ENCODE measurements at regions not wholly inside any gene's neighbourhood (a gene's known extent, or its start where the extent isn't known, plus 50 kb on each side); places are given as distances from the start of the nearest gene placed in this dataset.

GRCh38 chr5:164217464-164217863 lies 712.0 kb downstream of the MAT2B start:
- H3K36me3 ChIP-seq, result no peaks in the 10 kb centered on the region
- no peak for TF ChIP-seq POLR2A (IDR thresholded peaks at IDR 0.05)
- no peak for TF ChIP-seq EP300 (IDR thresholded peaks at IDR 0.05; ENCODE audit: low read depth)
- TF ChIP-seq POLR2AphosphoS5 (IDR thresholded peaks at IDR 0.05), result no peak
- TF ChIP-seq, protein P1, sequence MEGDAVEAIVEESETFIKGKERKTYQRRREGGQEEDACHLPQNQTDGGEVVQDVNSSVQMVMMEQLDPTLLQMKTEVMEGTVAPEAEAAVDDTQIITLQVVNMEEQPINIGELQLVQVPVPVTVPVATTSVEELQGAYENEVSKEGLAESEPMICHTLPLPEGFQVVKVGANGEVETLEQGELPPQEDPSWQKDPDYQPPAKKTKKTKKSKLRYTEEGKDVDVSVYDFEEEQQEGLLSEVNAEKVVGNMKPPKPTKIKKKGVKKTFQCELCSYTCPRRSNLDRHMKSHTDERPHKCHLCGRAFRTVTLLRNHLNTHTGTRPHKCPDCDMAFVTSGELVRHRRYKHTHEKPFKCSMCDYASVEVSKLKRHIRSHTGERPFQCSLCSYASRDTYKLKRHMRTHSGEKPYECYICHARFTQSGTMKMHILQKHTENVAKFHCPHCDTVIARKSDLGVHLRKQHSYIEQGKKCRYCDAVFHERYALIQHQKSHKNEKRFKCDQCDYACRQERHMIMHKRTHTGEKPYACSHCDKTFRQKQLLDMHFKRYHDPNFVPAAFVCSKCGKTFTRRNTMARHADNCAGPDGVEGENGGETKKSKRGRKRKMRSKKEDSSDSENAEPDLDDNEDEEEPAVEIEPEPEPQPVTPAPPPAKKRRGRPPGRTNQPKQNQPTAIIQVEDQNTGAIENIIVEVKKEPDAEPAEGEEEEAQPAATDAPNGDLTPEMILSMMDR (IDR thresholded peaks at IDR 0.05), result no peak
- in situ Hi-C loops (cut with MboI; ENCODE audit: low pct_ligation_motif_present in 1 of 4, low pct_unique_long_range_greater_than_20kb in 1 of 4, low sequenced_read_pairs in 3 of 4) (no loop called here), intact Hi-C loops (cut with DNase I; ENCODE audit: low total_unique reads) (no loop called here)
- H3K27ac ChIP-seq, result no peak overlapping the region
- 75 to 86% methylated on average over 1 of the region's 1 CpG for WGBS, 2 donors (ENCODE audit: low coverage in 1 of 2)
- no peaks in the 10 kb centered on the region for H3K4me1 ChIP-seq
- H3K4me3 ChIP-seq, result no peak overlapping the region
- H3K27me3 ChIP-seq, result no peaks in the 10 kb centered on the region
- H3K9me3 ChIP-seq, result no peaks in the 10 kb centered on the region
- no peak for DNase-seq

DNA sequence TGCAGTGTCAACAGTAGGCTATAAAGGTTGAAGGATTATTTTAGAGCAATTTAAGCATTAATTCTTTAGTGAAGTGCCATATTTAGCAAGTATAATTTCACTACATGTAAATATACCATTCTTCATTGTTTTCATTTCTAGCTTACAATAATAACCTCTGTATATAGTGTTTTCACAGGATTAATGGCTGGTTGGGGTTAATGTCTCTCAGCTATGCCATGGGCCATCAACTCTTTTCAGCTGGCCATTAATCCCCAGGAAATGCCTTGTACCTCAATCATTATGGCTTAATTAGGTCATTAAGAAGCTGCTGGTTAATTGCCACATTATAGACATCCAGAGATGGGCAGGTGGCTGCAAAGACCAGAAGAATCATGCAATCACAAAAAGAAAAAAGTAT lies 715.1 kb downstream of the MAT2B start:
- Histone ChIP-seq H3K27me3 (no peaks in the 10 kb centered on the region), H3K9me3 (no peaks in the 10 kb centered on the region), H3K36me3 (no peaks in the 10 kb centered on the region), H3K4me3 (no peak overlapping the region), H3K4me1 (no peaks in the 10 kb centered on the region), H3K27ac (no peak overlapping the region)
- TF ChIP-seq EP300 (IDR thresholded peaks at IDR 0.05; ENCODE audit: low read depth), result no peak
- TF ChIP-seq POLR2AphosphoS5 (IDR thresholded peaks at IDR 0.05), result no peak
- no peak for TF ChIP-seq POLR2A (IDR thresholded peaks at IDR 0.05)
- TF ChIP-seq, protein P1 (IDR thresholded peaks at IDR 0.05), result no peak
- in situ Hi-C loops (cut with MboI; ENCODE audit: low pct_ligation_motif_present in 1 of 4, low pct_unique_long_range_greater_than_20kb in 1 of 4, low sequenced_read_pairs in 3 of 4), result no loop called here
- intact Hi-C loops (cut with DNase I; ENCODE audit: low total_unique reads), result no loop called here
- DNase-seq, result no peak

GRCh38 chr5:164224236-164224635 lies 718.8 kb downstream of the MAT2B start:
- Histone ChIP-seq H3K27me3 (no peaks in the 10 kb centered on the region), H3K9me3 (no peaks in the 10 kb centered on the region), H3K27ac (no peak overlapping the region), H3K4me1 (no peaks in the 10 kb centered on the region), H3K36me3 (no peaks in the 10 kb centered on the region), H3K4me3 (no peak overlapping the region)
- intact Hi-C loops (cut with DNase I; ENCODE audit: low total_unique reads) (no loop called here), in situ Hi-C loops (cut with MboI; ENCODE audit: low pct_ligation_motif_present in 1 of 4, low pct_unique_long_range_greater_than_20kb in 1 of 4, low sequenced_read_pairs in 3 of 4) (no loop called here)
- 69 to 92% methylated on average over 2 of the region's 2 CpGs for WGBS, 2 donors (ENCODE audit: low coverage in 1 of 2)
- TF ChIP-seq POLR2A (IDR thresholded peaks at IDR 0.05) (no peak), EP300 (IDR thresholded peaks at IDR 0.05; ENCODE audit: low read depth) (no peak), POLR2AphosphoS5 (IDR thresholded peaks at IDR 0.05) (no peak)
- TF ChIP-seq, protein P1 (IDR thresholded peaks at IDR 0.05), result no peak
- no peak for DNase-seq

DNA sequence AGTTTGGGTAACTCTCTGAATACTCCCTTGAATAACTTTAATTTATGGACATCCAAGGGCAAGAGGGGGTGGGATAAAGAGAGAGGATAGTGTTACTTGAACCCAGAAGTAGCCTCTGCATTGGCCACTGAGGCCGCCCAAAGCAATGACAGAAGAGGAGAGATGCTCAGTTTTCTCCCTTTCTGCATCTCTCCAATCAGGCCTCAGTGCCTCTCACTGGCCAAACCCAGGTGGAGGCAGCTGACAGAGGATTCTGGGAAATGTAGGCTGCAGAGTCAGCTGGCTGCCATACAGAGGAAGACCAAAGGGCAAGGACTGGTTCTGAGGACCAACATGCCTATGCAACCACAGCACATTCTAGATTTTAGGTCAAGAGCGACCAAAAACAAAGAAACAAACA lies 719.4 kb downstream of the MAT2B start:
- no peaks in the 10 kb centered on the region for H3K9me3 ChIP-seq
- WGBS, 2 donors (ENCODE audit: low coverage in 1 of 2), result 53 to 82% methylated on average over 1 to 2 of the region's 2 CpGs
- intact Hi-C loops (cut with DNase I; ENCODE audit: low total_unique reads) (no loop called here), in situ Hi-C loops (cut with MboI; ENCODE audit: low pct_ligation_motif_present in 1 of 4, low pct_unique_long_range_greater_than_20kb in 1 of 4, low sequenced_read_pairs in 3 of 4) (no loop called here)
- no peak overlapping the region for H3K4me3 ChIP-seq
- H3K27me3 ChIP-seq, result no peaks in the 10 kb centered on the region
- no peak for DNase-seq
- H3K4me1 ChIP-seq, result no peaks in the 10 kb centered on the region
- no peaks in the 10 kb centered on the region for H3K36me3 ChIP-seq
- TF ChIP-seq POLR2A (IDR thresholded peaks at IDR 0.05), result no peak
- TF ChIP-seq EP300 (IDR thresholded peaks at IDR 0.05; ENCODE audit: low read depth), result no peak
- no peak for TF ChIP-seq POLR2AphosphoS5 (IDR thresholded peaks at IDR 0.05)
- H3K27ac ChIP-seq, result no peak overlapping the region

DNA sequence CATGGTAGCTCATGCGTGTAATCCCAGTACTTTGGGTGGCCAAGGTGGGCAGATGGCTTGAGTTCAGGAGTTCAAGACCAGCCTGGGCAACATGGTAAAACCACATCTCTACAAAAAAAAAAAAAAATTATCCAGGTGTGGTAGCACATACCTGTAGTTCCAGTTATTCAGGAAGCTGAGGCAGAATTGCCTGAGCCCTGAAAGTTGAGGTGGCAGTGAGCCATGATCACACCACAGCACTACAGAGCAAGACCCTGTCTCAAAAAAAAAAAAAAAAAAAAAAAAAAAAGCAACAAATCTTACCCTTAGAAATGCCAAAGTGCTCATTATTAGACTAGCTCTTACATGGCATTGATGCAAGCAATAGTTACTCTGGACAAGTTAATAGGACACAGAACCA lies 724.9 kb downstream of the MAT2B start:
- intact Hi-C loops (cut with DNase I; ENCODE audit: low total_unique reads), result no loop called here
- TF ChIP-seq, protein P1 (IDR thresholded peaks at IDR 0.05), result no peak
- TF ChIP-seq EP300 (IDR thresholded peaks at IDR 0.05; ENCODE audit: low read depth), result no peak
- no peak for TF ChIP-seq POLR2AphosphoS5 (IDR thresholded peaks at IDR 0.05)
- no peak for TF ChIP-seq POLR2A (IDR thresholded peaks at IDR 0.05)
- Histone ChIP-seq H3K4me1 (no peaks in the 10 kb centered on the region), H3K9me3 (no peaks in the 10 kb centered on the region), H3K4me3 (no peak overlapping the region), H3K27me3 (no peaks in the 10 kb centered on the region), H3K36me3 (no peaks in the 10 kb centered on the region), H3K27ac (no peak overlapping the region)
- no peak for DNase-seq
- 92% methylated on average over 1 of the region's 1 CpG; no CpG with 5 or more reads in 1 of the 2 donors for WGBS, 2 donors (ENCODE audit: low coverage in 1 of 2)
- in situ Hi-C loops (cut with MboI; ENCODE audit: low pct_ligation_motif_present in 1 of 4, low pct_unique_long_range_greater_than_20kb in 1 of 4, low sequenced_read_pairs in 3 of 4), result no loop called here

Data from transverse colon (tissue), 4 donors.